CD8-positive, alpha-beta memory T cell (primary cell): ENCODE measurements at regions not wholly inside any gene's neighbourhood (a gene's known extent, or its start where the extent isn't known, plus 50 kb on each side); places are given as distances from the start of the nearest gene placed in this dataset.

Experiments used
- CTCF ChIA-PET: fragments of 350-600 bp; sonication (Branson Sonifier 250); formaldehyde crosslinking; loops from one replicate; lab custom pipeline; 2021; ENCODE audit warnings: antibody characterized with exemption; lab: Charles Lee
- POLR2A ChIA-PET: fragments of 350-600 bp; sonication (Branson Sonifier 250); formaldehyde crosslinking; loops from one replicate; lab custom pipeline; 2021; ENCODE audit warnings: antibody characterized with exemption; lab: Charles Lee
- DNase-seq, 5 donors: peaks; one replicate each; pipeline versions ENCODE4 v3.0.0 to v3.0.0-alpha.2; 2020 to 2022; ENCODE audit warnings: mixed read lengths in 1 of 5
- H3K27ac ChIP-seq: one replicate; pipeline ENCODE4 v1.7.0; 2013; ENCODE audit warnings: low read depth, mild to moderate bottlenecking, low read length, moderate library complexity
- H3K27me3 ChIP-seq: 2 replicates; pipeline ENCODE4 v1.7.0; 2013; ENCODE audit warnings: low read length, mild to moderate bottlenecking; ENCODE audit not compliant: insufficient read depth, poor library complexity, severe bottlenecking
- H3K36me3 ChIP-seq: 2 replicates; pipeline ENCODE4 v1.7.0; 2013; ENCODE audit warnings: mild to moderate bottlenecking, low read length, moderate library complexity; ENCODE audit not compliant: insufficient read depth
- H3K4me1 ChIP-seq: 2 replicates; pipeline ENCODE4 v1.7.0; 2013; ENCODE audit warnings: mild to moderate bottlenecking, low read length, moderate library complexity; ENCODE audit not compliant: insufficient read depth
- H3K4me3 ChIP-seq: 2 replicates; pipeline ENCODE4 v1.7.0; 2013; ENCODE audit warnings: mild to moderate bottlenecking, low read length
- H3K9me3 ChIP-seq: 2 replicates; pipeline ENCODE4 v1.7.0; 2013; ENCODE audit warnings: mild to moderate bottlenecking, low read length
- H3K27ac Mint-ChIP-seq, 8 donors: one replicate each; pipeline ENCODE4 v1.8.0; 2020 to 2021; ENCODE audit warnings: mixed read lengths in 8 of 8, mild to moderate bottlenecking in 6 of 8, inconsistent platforms in 3 of 8, moderate library complexity in 3 of 8
- H3K27me3 Mint-ChIP-seq, 2 donors: one replicate each; pipeline ENCODE4 v1.8.0; 2020 to 2021; ENCODE audit warnings: mixed read lengths in 2 of 2, mild to moderate bottlenecking in 1 of 2, moderate library complexity in 1 of 2
- H3K36me3 Mint-ChIP-seq, 3 donors: one replicate each; pipeline ENCODE4 v1.8.0; 2020 to 2021; ENCODE audit warnings: mixed read lengths in 3 of 3, inconsistent platforms in 1 of 3, mild to moderate bottlenecking in 1 of 3
- H3K4me1 Mint-ChIP-seq, 3 donors: one replicate each; pipeline ENCODE4 v1.8.0; 2020 to 2021; ENCODE audit warnings: mixed read lengths in 3 of 3, inconsistent platforms in 1 of 3, mild to moderate bottlenecking in 1 of 3
- H3K4me3 Mint-ChIP-seq, 7 donors: one replicate each; pipeline ENCODE4 v1.8.0; 2020 to 2021; ENCODE audit warnings: mixed read lengths in 7 of 7, mild to moderate bottlenecking in 6 of 7, moderate library complexity in 4 of 7, inconsistent platforms in 2 of 7
- H3K9me3 Mint-ChIP-seq, 5 donors: one replicate each; pipeline ENCODE4 v1.8.0; 2020 to 2022; ENCODE audit warnings: mixed read lengths in 5 of 5, mild to moderate bottlenecking in 3 of 5, moderate library complexity in 2 of 5, inconsistent platforms in 1 of 5

- no peak overlapping the region for H3K4me3 ChIP-seq
- peaks cover 0 to 6% (median 0%) of the 10 kb centered on the region in 5 donors for H3K9me3 Mint-ChIP-seq
- H3K9me3 ChIP-seq = no peaks in the 10 kb centered on the region
- CTCF ChIA-PET = no interaction called here
- peaks cover 0 to 4% (median 0%) of the 10 kb centered on the region in 3 donors for H3K36me3 Mint-ChIP-seq
- H3K27me3 ChIP-seq = no peaks in the 10 kb centered on the region
- H3K27ac Mint-ChIP-seq = no peak overlapping the region
- H3K27me3 Mint-ChIP-seq = peaks cover 9 to 10% of the 10 kb centered on the region in 2 donors
- POLR2A ChIA-PET = no interaction called here
- H3K4me3 Mint-ChIP-seq = no peak overlapping the region
- no peak overlapping the region for H3K27ac ChIP-seq
- H3K4me1 ChIP-seq = no peaks in the 10 kb centered on the region
- DNase-seq = no peak
- no peaks in the 10 kb centered on the region for H3K36me3 ChIP-seq
- H3K4me1 Mint-ChIP-seq = no peaks in the 10 kb centered on the region
These were observed 585.8 kb downstream of the GATA3 start for GRCh38 chr10:8640301-8640700.

- no peaks in the 10 kb centered on the region for H3K4me1 ChIP-seq
- no peaks in the 10 kb centered on the region for H3K4me1 Mint-ChIP-seq
- peaks cover 0 to 6% (median 0%) of the 10 kb centered on the region in 5 donors for H3K9me3 Mint-ChIP-seq
- no peaks in the 10 kb centered on the region for H3K9me3 ChIP-seq
- H3K27me3 Mint-ChIP-seq = peaks cover 6 to 13% of the 10 kb centered on the region in 2 donors
- CTCF ChIA-PET = no interaction called here
- no peaks in the 10 kb centered on the region for H3K27me3 ChIP-seq
- DNase-seq = no peak
- no peak overlapping the region for H3K27ac Mint-ChIP-seq
- no peak overlapping the region for H3K4me3 Mint-ChIP-seq
- H3K4me3 ChIP-seq = no peak overlapping the region
- H3K36me3 Mint-ChIP-seq = peaks cover 0 to 4% (median 0%) of the 10 kb centered on the region in 3 donors
- POLR2A ChIA-PET = no interaction called here
- H3K27ac ChIP-seq = no peak overlapping the region
- H3K36me3 ChIP-seq = no peaks in the 10 kb centered on the region
These were observed 586.4 kb downstream of the GATA3 start for GRCh38 chr10:8640878-8641277.

GRCh38 chr10:8656261-8656660 lies 601.8 kb downstream of the GATA3 start:
- DNase-seq = no peak
- H3K4me1 ChIP-seq = no peaks in the 10 kb centered on the region
- POLR2A ChIA-PET = no interaction called here
- H3K9me3 Mint-ChIP-seq = no peaks in the 10 kb centered on the region
- peaks cover 11 to 21% of the 10 kb centered on the region in 2 donors for H3K27me3 Mint-ChIP-seq
- H3K4me3 ChIP-seq = no peak overlapping the region
- H3K36me3 Mint-ChIP-seq = no peaks in the 10 kb centered on the region
- H3K27ac Mint-ChIP-seq = no peak overlapping the region
- no peak overlapping the region for H3K27ac ChIP-seq
- CTCF ChIA-PET = no interaction called here
- no peak overlapping the region for H3K4me3 Mint-ChIP-seq
- H3K9me3 ChIP-seq = no peaks in the 10 kb centered on the region
- H3K27me3 ChIP-seq = no peaks in the 10 kb centered on the region
- no peaks in the 10 kb centered on the region for H3K4me1 Mint-ChIP-seq
- H3K36me3 ChIP-seq = no peaks in the 10 kb centered on the region

GRCh38 chr10:8659982-8660381 lies 605.5 kb downstream of the GATA3 start:
- ChIA-PET CTCF (no interaction called here), POLR2A (no interaction called here)
- Mint-ChIP-seq H3K4me3 (no peak overlapping the region), H3K27me3 (peaks cover 5 to 14% of the 10 kb centered on the region in 2 donors), H3K27ac (no peak overlapping the region), H3K4me1 (no peaks in the 10 kb centered on the region), H3K9me3 (no peaks in the 10 kb centered on the region), H3K36me3 (no peaks in the 10 kb centered on the region)
- no peak for DNase-seq
- no peaks in the 10 kb centered on the region for H3K36me3 ChIP-seq
- no peak overlapping the region for H3K4me3 ChIP-seq
- H3K27ac ChIP-seq = no peak overlapping the region
- no peaks in the 10 kb centered on the region for H3K9me3 ChIP-seq
- H3K27me3 ChIP-seq = no peaks in the 10 kb centered on the region
- no peaks in the 10 kb centered on the region for H3K4me1 ChIP-seq

- POLR2A ChIA-PET = no interaction called here
- H3K4me3 Mint-ChIP-seq = no peak overlapping the region
- H3K27me3 Mint-ChIP-seq = peaks cover 5 to 14% of the 10 kb centered on the region in 2 donors
- DNase-seq = no peak
- no peaks in the 10 kb centered on the region for H3K4me1 Mint-ChIP-seq
- Histone ChIP-seq H3K9me3 (no peaks in the 10 kb centered on the region), H3K4me1 (no peaks in the 10 kb centered on the region), H3K4me3 (no peak overlapping the region), H3K27me3 (no peaks in the 10 kb centered on the region), H3K36me3 (no peaks in the 10 kb centered on the region), H3K27ac (no peak overlapping the region)
- CTCF ChIA-PET = no interaction called here
- H3K36me3 Mint-ChIP-seq = no peaks in the 10 kb centered on the region
- no peak overlapping the region for H3K27ac Mint-ChIP-seq
- no peaks in the 10 kb centered on the region for H3K9me3 Mint-ChIP-seq
These were observed 607.4 kb downstream of the GATA3 start for GRCh38 chr10:8661886-8662285.

- no peak overlapping the region for H3K27ac ChIP-seq
- no peaks in the 10 kb centered on the region for H3K9me3 ChIP-seq
- H3K9me3 Mint-ChIP-seq = peaks cover 0 to 3% (median 0%) of the 10 kb centered on the region in 5 donors
- no peaks in the 10 kb centered on the region for H3K36me3 ChIP-seq
- no peak for DNase-seq
- CTCF ChIA-PET = no interaction called here
- no peaks in the 10 kb centered on the region for H3K4me1 ChIP-seq
- POLR2A ChIA-PET = no interaction called here
- no peaks in the 10 kb centered on the region for H3K4me1 Mint-ChIP-seq
- no peak overlapping the region for H3K4me3 ChIP-seq
- H3K4me3 Mint-ChIP-seq = no peak overlapping the region
- H3K36me3 Mint-ChIP-seq = no peaks in the 10 kb centered on the region
- H3K27me3 Mint-ChIP-seq = peaks cover 7 to 14% of the 10 kb centered on the region in 2 donors
- H3K27ac Mint-ChIP-seq = no peak overlapping the region
- H3K27me3 ChIP-seq = no peaks in the 10 kb centered on the region
These were observed 608.6 kb downstream of the GATA3 start for GRCh38 chr10:8663131-8663530.

- POLR2A ChIA-PET = no interaction called here
- Mint-ChIP-seq H3K9me3 (peaks cover 0 to 3% (median 0%) of the 10 kb centered on the region in 5 donors), H3K4me1 (no peaks in the 10 kb centered on the region), H3K4me3 (no peak overlapping the region), H3K27me3 (peaks cover 7 to 14% of the 10 kb centered on the region in 2 donors), H3K27ac (no peak overlapping the region), H3K36me3 (no peaks in the 10 kb centered on the region)
- no peak overlapping the region for H3K4me3 ChIP-seq
- no peaks in the 10 kb centered on the region for H3K4me1 ChIP-seq
- H3K27me3 ChIP-seq = no peaks in the 10 kb centered on the region
- no peak for DNase-seq
- CTCF ChIA-PET = no interaction called here
- H3K27ac ChIP-seq = no peak overlapping the region
- H3K9me3 ChIP-seq = no peaks in the 10 kb centered on the region
- no peaks in the 10 kb centered on the region for H3K36me3 ChIP-seq
These were observed 610.8 kb downstream of the GATA3 start for GRCh38 chr10:8665322-8665721.

- Mint-ChIP-seq H3K4me3 (no peak overlapping the region), H3K4me1 (no peaks in the 10 kb centered on the region), H3K27ac (no peak overlapping the region), H3K9me3 (peaks cover 0 to 6% (median 2%) of the 10 kb centered on the region in 5 donors), H3K36me3 (no peaks in the 10 kb centered on the region), H3K27me3 (peaks cover 5 to 13% of the 10 kb centered on the region in 2 donors)
- ChIA-PET CTCF (no interaction called here), POLR2A (no interaction called here)
- no peaks in the 10 kb centered on the region for H3K27me3 ChIP-seq
- H3K27ac ChIP-seq = no peak overlapping the region
- H3K4me1 ChIP-seq = no peaks in the 10 kb centered on the region
- no peak overlapping the region for H3K4me3 ChIP-seq
- H3K36me3 ChIP-seq = no peaks in the 10 kb centered on the region
- DNase-seq = no peak
- no peaks in the 10 kb centered on the region for H3K9me3 ChIP-seq
These were observed 616.0 kb downstream of the GATA3 start for GRCh38 chr10:8670461-8670860.

GRCh38 chr10:8674230-8674629 lies 619.7 kb downstream of the GATA3 start:
- Mint-ChIP-seq H3K4me1 (no peaks in the 10 kb centered on the region), H3K27me3 (peaks cover 1 to 16% of the 10 kb centered on the region in 2 donors), H3K27ac (no peak overlapping the region), H3K36me3 (no peaks in the 10 kb centered on the region), H3K9me3 (peaks cover 0 to 4% (median 0%) of the 10 kb centered on the region in 5 donors), H3K4me3 (no peak overlapping the region)
- DNase-seq = no peak
- no peaks in the 10 kb centered on the region for H3K36me3 ChIP-seq
- no peaks in the 10 kb centered on the region for H3K4me1 ChIP-seq
- no peak overlapping the region for H3K27ac ChIP-seq
- H3K9me3 ChIP-seq = no peaks in the 10 kb centered on the region
- POLR2A ChIA-PET = no interaction called here
- no peak overlapping the region for H3K4me3 ChIP-seq
- CTCF ChIA-PET = no interaction called here
- no peaks in the 10 kb centered on the region for H3K27me3 ChIP-seq
